GM21515 (cell line): ENCODE measurements at regions not wholly inside any gene's neighbourhood (a gene's known extent, or its start where the extent isn't known, plus 50 kb on each side); places are given as distances from the start of the nearest gene placed in this dataset.

Experiments
- ATAC-seq: cut with Tn5 transposase; IDR thresholded peaks from one replicate; pipeline ENCODE4 v1.9.1; 2021; ENCODE audit not compliant: unreplicated experiment

DNA sequence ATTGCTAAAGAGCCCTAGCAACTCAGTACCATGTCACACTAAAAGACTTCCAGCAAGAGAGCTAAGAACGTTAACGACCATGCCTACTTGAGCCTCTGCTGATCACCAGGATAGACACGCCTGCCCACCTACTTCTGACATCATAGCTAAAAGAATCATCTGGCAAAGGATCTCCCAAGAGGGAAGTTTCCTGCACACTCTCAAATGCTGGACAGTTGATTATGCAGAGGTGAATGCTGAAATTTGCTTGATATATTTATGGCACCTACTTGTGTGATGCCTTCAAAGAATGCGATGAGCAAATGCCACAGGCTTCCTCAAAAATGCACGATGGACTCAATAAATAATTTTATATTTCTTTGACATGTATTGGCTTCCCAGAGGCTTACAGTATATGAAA is 113.6 kb downstream of the GALC start:
- ATAC-seq: no peak

DNA sequence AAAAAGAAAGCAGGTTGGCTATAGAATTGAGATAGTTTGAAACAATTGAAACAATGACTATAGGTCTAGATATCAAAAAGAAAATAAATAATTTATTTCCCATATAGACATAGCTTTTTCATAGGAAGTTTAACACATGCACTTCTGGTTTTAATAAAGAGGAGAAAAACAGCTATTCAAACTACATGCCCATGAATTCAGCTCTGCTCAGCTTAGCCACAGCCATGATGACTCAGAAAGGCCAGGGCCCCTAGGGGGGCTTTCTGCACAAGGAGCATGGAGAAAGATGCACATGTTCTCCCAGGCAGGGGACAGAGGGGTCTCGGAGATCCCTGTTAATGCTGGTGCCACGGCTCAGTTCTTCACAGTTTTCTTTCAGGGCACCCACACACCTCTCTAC is 114.0 kb downstream of the GALC start:
- ATAC-seq: no peak

DNA sequence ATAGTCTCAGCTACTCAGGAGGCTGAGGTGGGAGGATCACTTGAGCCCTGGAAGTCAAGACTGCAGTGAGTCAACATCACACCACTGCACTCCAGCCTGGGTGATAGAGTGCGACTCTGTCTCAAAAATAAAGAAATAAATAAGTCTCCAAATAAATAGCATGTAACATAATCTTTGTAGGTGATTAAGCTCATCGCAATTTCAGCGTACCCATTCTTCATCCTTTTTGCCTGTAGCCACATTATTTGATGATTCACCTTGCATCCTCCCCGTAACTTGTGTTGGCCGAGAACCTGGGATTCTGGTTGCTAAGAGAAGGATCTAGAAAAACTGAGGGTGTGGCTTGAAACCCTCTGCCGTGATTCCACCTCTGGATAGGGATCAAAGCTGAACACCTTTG is 115.1 kb downstream of the GALC start:
- ATAC-seq: no peak

DNA sequence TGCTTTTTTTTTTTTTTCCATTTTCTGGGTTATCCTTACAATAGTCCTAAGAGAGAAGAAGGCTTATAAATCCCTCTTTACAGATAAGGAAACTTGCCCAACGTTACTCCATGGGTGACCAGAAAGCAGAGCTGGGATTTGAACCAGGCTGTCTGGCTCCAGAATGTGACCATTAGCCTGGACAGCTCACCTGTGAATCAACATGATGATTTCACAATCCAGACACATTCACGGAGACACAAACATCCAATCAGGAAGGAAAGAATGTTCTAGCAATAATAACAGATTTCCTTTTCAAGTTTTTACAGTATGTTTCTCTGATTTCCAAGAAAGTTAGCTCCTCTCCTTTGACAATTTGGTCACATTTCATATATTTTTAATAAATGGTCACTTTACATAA is 118.3 kb downstream of the GALC start:
- no peak for ATAC-seq

DNA sequence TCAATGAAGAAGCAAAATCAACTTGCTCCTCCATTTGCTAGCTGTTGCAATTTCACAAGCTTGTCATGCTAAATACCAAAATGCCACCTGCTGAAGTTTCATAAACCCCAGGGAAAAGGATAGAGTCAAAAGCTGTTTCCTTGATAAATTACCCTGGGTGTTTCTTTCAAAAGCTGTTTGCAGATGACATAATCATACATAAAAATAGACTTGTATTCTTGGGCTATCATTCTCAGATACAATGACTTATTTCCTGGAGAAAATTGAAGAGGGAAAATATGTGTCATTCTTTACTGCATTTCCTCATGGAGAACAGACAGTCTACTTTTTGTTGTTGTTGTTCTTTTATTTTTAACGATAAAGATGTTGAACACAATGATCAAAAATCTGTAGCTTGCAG is 119.2 kb downstream of the GALC start:
- no peak for ATAC-seq

DNA sequence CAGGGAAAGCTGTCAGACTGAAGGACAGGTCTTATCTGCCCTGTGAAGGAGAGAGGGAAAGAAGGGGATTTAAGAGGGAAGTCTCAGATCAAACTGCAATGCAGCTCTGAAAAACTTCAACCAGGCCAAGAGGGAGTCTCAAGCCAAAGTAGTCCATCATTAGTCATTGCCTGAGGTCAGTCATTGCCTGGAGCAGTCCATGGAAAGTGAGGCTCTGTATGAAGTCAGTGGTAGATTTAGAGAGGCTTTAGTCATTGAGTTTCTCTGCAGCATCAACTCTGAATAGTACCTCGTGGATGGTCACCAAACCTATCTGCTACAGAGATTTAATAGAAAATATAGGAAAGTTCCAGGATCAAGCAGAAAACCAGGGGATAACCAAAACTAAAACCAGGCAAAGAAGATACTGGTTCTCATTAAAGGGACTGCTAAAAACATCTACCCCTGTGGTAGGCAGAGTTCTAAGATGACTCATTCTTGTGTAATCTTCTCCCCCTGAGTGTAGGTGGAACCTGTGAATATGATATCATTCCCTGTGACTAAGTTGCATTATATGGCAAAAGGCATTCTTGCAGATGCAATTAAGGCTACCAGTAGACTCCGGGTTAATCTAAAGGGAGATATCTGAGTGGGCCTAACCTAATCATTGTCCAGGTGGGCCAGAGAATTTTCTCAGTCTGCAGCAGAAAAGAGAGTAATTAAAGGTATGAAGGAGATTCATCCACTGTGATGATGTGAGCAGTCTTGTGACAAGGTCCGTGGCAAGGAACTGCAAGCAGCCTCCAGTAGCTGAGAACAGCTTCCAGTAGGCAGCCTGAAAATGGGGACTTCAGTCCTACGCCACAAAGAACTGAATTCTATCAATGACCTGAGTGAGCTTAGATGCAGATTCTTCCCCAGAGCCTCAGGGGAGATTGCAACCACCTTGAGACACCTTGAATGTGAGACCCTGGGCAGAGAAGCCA is 123.1 kb downstream of the GALC start:
- ATAC-seq: no peak

DNA sequence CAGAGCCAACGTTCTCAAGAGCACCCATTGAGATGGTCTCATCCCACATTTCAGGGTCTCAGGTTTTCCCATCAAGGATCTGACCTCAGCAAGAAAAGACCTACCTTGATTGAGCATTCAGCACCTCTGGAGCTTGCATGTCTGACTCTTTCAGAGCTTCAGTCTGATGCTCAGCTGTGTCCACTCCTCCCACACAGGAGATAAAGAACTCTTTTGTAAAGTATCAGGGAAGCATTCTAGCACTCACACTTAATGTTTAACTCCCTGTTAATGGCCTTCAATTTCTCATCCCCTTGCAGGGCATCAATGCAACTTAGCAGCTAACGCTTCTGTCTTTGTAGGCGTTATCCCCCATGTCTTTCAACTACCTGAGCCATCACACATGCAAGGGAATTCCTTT is 124.1 kb downstream of the GALC start:
- no peak for ATAC-seq

DNA sequence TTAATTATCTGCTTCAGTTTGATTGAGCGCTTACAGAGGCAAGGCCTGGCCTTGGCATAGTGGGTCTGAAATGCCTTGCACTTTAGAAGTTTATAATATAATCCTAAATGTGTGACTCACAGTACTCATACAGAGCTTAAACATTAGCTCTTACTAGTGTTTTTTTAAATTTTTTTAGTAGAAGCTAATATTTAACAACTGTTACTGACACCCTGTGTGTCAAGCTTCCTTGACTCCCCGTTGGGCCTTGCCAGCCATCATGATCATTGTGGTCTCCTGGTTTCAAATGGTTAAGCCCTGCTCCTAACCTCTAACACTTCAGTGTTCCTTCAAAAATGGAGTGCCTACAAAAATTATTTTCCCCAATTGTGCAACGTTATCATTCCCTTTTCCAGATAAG is 126.9 kb downstream of the GALC start:
- no peak for ATAC-seq

DNA sequence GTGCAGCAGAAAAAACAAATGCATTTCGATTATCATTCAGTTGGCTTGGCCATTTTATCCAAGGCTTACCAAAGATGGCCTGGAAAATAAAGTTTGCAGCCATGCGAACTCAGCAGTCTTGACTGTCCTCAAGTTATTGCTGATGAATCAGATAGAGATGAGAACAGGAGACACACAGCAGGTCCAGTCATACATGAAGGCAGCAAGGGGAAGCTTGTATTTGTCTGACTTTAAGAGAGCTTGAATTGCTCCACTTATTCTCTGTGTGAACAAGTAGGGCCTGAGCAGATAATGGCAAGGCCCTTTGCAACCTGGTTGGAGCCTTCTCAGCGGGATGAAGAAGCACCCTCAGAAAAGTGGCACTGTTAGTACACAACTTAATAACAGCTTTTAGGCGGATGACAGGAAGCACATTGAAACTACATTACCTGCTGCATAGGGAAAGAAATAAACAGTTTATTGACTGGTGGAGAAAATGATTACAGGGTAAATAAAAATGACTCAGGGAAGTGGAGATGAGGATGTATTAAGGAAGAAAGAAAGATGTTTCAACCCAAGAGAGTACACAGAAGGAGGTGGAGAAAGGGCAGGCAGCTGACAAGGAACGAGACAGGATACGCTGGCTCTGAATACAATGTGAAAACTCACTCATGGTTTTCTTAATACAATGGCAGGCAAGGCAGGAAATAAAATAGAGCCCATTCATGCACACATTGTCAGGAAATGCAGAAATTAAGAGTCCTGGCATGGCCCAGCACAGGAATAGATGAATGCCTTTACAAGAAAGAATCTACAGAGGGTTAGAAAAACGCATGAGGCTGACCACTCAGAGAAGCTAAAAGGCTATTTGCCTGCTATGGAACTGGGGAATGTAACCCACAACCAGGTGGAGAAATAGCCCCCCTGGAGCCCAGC is 128.4 kb downstream of the GALC start:
- no peak for ATAC-seq

DNA sequence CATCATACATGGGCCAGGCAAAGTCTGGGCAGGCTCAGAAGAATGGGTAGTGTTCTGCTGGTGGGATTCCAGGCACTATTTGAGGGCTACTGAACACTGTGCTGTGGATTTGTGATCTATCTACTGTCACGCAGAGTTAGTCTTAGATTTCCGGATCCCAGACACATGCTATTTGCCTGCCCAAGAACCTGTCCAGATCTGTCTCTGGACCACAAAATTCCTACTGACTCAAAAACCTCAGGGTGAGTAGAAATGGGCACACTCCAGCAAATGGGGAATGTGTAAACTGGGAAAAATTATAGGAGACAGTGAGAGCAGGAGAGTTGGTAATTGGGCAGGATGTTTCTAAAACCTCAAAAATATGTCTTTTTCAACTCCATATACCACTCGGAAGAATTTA is 129.9 kb downstream of the GALC start:
- ATAC-seq: no peak

DNA sequence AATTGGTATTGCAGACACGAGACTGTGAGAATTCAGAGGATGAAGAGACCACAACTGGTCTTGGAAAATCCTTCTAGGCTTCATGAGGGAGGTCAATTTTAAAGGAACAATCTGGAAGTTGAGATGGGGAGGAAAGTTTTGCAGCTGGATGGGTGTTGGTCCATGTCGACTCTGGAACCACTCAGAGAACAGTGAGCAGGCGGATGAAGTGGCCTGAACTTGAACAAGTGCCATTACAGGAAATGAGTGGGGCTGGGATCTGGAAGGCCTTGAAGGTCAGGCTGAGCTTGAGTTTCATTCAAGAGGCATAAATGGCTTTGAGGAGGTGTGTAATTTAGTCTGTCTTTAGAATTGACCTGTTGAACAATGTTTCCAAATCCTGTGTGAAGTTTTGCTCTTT is 140.9 kb downstream of the GALC start:
- no peak for ATAC-seq

DNA sequence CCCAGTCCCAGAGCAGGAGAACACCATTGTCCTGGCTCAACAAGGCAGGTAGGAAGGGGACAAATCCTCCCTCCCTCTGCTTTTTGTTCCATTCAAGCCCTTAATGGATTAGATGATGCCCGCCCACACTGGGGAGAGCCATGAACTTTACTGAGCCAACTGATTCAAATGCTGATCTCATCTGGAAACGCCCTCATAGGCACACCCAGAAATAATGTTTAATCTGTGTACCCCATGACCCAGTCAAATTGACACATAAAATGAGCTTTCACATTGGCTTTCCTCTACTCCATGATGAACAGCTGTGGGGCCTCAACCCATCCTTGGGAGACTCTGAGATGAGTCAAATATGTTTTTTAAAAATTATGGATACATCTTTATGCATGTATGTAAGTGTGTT is 141.8 kb downstream of the GALC start:
- no peak for ATAC-seq

DNA sequence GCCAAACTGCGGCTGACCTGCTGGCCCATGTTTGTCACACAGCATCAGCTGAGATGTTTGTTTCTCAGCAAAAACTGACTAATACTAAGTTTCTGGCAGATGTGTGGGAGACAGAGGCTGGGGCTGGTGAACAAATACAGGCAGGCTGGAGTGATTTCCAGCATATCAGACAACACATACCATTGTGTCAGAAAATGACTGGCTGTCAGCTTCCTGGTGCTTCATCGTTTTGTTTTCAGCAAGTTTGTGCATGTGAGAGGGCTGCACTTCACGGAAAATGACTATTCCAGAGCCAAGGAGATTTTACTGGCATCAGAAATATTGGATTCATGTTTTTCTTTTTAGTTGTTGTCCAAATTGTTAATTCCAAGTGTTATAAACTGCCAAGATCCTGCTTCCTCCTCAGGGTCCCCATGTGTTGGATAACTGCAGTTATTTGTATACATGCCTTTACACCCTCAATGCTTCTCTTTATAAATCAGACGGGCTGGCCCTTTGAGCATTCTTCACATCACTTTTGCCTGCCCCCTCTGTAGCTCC is 145.7 kb downstream of the GALC start:
- ATAC-seq: no peak

DNA sequence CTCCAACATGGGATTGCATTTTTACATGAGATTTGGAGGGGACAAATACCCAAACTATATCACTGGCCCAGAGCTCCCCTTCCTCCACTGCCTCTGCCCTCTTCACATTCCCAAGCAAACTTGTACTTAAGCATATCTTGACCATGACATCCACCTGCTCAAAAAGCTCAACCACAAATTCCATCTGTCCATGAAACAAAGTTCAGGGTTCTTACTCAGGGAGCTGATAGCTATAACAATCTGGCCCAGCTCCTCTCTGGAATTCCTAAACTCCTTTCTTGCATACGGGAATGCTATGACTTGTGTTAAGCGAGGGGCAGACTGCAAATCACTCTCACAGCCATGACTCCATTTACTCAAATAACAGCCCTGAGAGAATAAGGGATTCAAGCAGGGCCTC is 152.1 kb downstream of the GALC start:
- ATAC-seq: no peak

DNA sequence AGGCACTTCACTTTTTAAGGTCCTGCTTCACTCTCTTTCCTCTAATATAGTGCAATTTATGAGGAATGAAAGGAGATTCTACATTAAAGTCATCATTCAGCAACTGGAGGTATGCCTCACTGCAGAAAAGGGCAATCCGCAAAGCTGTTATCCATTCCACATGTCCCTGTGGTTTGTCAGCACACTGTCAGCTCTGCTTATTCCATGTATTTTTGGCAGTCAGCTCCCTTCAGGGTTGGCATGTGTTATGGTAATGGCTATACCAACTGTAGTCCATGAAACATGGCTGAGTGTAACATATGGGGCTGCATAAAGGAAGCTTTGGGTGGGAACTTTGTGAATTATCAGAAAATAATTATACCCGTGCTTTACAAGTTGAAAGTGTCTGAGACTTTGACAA is 154.1 kb downstream of the GALC start:
- ATAC-seq: no peak

DNA sequence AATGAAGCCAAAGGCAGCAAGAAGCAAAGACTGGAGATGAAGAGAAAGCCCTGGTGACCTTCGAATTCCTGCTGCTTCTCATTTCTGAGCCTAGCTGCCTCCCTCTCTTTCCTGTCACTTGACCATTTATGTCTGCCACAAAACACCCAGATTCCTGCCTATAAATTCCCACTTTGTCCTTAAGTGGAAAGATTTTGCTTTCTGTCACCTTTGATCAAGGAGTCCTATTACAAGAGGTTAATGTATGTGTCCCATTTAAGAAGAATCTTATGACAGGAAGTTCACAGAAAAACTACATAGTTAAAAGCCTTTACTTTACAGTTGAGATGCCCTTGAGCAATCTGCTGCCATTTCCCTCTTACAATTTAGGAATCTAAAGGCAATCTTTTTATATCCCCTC is 155.7 kb downstream of the GALC start:
- no peak for ATAC-seq

DNA sequence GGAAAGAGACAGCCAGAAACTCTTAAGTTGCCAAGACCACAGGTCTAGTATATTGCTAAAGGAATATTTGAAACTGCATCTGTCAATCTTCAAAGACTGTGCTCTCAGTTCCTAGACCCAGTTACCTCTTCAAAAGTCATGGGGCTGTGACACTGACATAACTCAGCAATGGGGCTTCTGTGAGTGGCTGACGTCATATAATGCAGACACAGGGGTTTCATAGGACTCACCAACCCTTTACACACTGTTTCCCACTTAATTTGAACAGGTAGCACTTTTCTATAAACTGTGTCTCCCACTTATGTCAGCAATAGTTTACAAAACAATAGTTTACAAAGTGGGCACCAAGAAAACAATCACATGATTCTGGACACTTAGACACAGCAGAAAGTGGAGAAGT is 158.4 kb downstream of the GALC start:
- ATAC-seq: no peak

DNA sequence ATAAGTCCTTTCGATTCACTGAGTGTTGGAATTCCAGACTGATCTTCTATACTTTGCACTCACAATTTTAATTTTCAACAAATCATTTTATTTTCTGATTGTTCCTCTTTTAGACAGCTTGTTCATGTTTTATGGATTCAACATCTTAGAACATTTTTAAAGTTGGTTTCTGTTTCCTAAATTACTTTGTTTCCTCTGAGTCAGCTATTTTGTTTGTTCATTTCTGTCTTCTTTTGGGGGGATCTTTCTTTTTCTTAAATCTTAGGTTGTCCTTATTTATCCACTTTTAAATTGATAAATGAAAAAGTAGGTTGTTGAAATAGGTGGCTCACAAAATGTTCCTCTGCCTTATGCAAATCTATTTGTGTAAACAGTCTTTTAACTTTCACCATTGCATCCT is 160.0 kb downstream of the GALC start:
- no peak for ATAC-seq

DNA sequence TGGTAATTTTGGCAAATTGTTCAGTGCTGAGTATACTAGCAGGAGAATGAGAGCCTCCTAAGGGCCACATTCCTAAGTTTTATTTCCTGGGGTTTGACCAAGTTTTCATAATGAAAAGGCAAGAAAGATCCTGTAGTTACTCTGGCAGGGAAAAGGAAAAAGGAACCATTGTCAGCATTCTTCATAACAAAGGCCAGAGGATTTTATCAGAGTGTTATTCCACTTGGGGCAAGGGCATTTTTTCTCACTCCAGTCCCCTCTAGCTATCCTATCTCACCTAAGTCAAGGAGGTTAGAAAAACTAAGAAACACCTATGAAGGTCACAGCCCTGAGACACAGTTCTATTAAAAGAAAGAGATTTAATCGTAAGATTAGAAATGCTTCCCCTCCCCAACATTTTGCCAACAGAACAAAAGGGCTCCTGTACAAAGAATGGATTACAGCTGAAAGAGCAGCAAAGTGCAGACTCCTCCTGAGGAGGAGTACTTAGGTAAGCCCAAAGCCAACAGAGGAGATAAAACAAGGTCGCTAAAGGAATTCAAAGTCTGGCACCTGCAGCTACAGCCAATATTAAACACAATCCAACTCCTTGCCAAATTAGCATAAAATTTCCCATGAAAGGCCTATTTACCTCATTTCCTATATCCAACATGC is 162.4 kb downstream of the GALC start:
- no peak for ATAC-seq

DNA sequence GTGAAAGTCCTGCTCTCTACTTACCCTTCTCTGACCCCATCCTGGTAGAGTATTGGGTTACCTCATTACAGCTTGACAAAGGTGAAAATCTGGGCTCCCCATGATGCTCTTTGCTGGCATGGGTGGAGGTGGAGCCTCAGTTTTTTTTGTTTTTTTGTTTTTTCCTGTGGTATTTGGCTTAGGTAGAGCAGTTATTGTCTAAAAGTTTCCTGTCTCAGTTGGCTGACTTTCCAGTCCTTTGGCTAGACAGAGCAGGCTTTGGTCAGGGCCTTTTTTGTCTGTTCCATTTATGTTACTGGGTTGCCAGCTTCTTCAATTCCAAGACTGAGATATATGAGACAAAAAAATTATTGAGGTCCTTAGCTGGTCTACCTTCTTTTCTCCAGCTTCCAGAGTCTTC is 163.4 kb downstream of the GALC start:
- no peak for ATAC-seq

DNA sequence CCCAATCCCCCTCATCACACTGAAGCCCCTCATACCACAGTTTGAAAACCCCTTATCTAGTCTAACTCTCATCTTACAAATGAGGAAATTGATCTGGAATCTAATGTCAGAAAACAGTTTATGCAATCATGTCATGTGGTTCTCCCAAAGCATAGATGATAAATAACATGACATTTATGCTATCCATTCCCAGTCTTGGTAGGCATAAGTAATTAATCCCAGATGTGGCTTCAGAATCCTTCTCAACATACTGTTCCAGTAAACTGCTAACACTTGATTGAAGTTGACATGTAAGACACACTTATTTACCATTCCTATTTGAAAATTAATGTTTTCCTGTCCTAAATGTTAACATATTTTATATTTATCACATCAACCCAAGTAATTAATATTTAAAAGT is 168.7 kb downstream of the GALC start:
- ATAC-seq: no peak
